Body of pancreas (tissue), 4 donors: ENCODE measurements at regions not wholly inside any gene's neighbourhood (a gene's known extent, or its start where the extent isn't known, plus 50 kb on each side); places are given as distances from the start of the nearest gene placed in this dataset.

Experiments
- CTCF ChIP-seq, 7 experiments: fragments of 450-650 bp in 4 of 7; fragments of 200-600 bp in 3 of 7; sonication (generic) in 3 of 7; IDR thresholded peaks; one replicate each; pipeline ENCODE4 v1.5.1; 2016 to 2019; ENCODE audit warnings: antibody characterized with exemption in 7 of 7
- POLR2A ChIP-seq, 3 donors: fragments of 450-650 bp; IDR thresholded peaks; one replicate each; pipeline ENCODE4 v1.6.1; 2016; ENCODE audit warnings: antibody characterized with exemption in 3 of 3, mild to moderate bottlenecking in 2 of 3

DNA sequence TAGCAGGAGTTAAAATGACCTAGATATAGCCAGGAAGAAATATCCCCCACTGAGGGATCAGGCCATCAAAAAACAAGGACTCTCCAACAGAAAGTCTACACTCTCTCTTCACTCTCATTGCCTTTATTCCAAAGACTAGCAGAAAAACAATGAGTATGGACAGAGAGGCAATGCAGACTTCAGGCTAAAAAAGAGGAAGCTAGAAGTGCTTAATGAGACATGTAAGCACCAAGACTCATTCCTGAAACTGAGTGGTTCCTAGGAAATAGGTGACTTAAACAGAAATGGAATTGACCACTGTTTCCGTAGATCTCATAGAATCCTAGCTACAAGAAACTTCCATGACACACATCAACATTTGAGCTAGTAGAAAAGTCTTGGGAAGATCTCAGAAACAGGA is 387.3 kb downstream of the KDM5D start:
- no peak for TF ChIP-seq CTCF (IDR thresholded peaks at IDR 0.05)
- no peak for TF ChIP-seq POLR2A (IDR thresholded peaks at IDR 0.05)
